SKM-1 (cell line): ENCODE measurements at regions not wholly inside any gene's neighbourhood (a gene's known extent, or its start where the extent isn't known, plus 50 kb on each side); places are given as distances from the start of the nearest gene placed in this dataset.
"Not testable (repeated sequence)": the region's sequence is repeated elsewhere in the genome, so short reads cannot be mapped to it uniquely, and the experiment has no call there.

ENCODE experiments used
- DNase-seq: peaks from one replicate; lab custom pipeline; 2025; ENCODE audit not compliant: unreplicated experiment; lab: John Stamatoyannopoulos, UW

GRCh38 chr10:123309731-123310130 is 155.5 kb downstream of the BUB3 start:
- no peak for DNase-seq

GRCh38 chr10:123316776-123317175 is 162.6 kb downstream of the BUB3 start:
- no peak for DNase-seq

- DNase-seq = no peak
Observed at GRCh38 chr10:123318516-123318915, 164.3 kb downstream of the BUB3 start.

DNA sequence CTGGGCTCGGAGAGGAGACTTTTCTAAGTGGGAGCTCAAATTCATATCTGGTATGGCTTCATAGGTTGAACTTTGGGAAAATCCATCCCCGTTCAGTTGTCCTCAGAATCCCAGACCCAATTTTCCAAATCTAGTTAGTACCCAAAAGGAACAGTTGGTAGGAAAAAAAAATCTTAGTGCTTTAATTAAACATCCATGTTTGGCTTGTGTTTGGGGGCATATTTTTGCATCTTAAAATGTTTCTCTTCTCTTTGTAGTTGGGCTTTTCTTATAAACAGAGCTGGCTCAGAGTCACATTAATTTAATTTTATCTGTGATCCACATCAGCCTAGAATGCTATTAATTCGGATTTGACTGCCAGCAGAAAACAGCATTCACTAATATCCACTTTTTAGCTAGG is 165.9 kb downstream of the BUB3 start:
- no peak for DNase-seq

GRCh38 chr10:123323884-123324283 is 169.7 kb downstream of the BUB3 start:
- no peak for DNase-seq

- no peak for DNase-seq
Observed at GRCh38 chr10:123325663-123326190, 171.5 kb downstream of the BUB3 start.

DNA sequence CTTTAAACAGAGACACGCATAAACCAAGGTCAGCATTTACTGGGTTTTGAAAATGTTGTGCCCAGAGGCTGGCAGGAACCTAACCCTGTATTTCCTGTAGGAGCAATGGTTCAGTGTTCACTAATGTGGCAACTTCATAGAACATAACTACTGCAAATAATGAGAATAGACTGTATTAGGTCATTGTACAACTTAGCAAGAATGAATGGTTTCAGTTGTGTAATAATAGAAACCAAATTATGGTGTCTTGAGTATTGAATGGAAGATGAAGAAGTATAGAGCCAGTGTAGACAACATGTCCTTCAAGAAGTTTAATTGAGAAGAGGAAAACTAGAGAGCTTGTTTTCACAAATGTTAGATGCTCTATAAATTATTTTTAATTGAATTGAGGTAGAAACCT is 172.5 kb downstream of the BUB3 start:
- no peak for DNase-seq

GRCh38 chr10:123327450-123327849 is 173.2 kb downstream of the BUB3 start:
- DNase-seq = no peak

DNA sequence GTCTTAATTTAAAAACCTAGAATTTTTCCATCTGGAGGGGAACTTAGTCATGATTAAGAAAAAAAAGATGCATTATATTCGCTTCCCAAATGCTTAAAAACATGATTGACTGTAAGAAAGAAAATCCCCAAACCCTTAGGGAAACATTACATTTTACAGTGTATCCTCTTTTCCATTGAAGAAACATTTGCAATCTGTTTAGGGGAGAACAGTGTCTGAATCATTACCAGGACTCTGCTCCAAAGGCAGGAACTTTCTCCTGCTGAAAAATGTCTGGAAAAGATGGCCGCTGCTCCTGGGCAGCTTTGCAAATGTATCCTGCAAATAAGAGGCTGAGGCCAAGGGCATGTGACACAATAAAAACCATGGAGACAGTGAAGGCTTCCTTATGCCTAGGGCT is 173.7 kb downstream of the BUB3 start:
- no peak for DNase-seq

DNA sequence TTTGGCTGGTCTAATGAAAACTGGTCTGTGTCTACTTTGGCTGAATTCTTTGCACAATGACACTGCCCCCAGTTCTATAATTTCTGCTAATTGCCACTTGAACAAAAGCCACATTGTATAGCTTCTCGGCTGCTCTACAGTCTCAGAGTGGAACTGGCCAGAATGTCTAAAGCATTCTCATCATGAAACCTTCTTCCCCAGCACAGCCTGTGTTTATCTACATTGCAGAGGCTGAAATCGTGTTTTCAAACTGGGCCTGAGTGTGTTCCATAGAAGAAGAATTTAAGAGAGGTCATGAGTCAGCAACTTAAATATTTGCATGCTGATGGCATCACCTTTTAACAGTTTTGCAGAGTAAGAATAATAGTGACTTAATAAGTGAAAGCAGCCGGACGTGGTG is 177.2 kb downstream of the BUB3 start:
- no peak for DNase-seq

GRCh38 chr10:123346581-123346980 is 192.4 kb downstream of the BUB3 start:
- no peak for DNase-seq

- no peak for DNase-seq
Observed at GRCh38 chr10:123348691-123349572, 194.7 kb downstream of the BUB3 start.

- DNase-seq = no peak
Observed at GRCh38 chr10:123351715-123352114, 197.5 kb downstream of the BUB3 start.

- DNase-seq = no peak
Observed at GRCh38 chr10:123354521-123354920, 200.3 kb downstream of the BUB3 start.

DNA sequence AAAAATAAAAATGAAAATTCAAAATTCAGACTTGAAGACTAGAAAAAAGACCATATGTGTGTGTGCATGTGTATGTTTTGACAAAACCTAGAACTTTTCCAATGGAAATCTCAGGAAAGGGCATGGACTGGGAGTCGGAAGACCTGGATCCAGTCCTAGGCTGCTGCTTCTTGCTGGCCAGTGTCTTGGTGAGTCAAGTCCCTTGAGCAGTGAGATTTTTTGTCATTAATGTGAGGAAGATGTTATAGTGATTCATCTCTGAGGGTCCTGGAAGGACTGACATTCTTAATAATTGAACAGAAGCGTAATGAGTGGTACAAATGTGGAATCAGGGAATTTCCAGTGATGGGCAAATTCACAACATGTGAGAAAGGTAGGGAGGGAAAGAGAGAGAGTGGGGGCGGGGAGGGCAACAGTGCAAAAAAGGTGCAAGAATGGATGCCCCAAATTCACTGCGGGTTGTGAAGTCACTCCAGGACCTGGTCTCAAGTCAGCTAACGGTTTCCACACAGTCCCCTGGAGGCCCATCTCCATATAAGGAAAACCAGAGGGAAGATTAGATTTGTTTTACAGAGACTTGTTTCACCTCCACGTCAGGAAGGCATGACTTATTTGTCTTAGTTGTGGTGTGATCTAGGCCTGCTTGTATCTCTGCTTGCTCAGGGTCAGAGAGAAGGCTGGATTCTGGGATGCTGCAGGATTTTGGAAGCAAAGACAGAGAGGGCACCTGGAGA is 201.7 kb downstream of the BUB3 start:
- DNase-seq = no peak

DNA sequence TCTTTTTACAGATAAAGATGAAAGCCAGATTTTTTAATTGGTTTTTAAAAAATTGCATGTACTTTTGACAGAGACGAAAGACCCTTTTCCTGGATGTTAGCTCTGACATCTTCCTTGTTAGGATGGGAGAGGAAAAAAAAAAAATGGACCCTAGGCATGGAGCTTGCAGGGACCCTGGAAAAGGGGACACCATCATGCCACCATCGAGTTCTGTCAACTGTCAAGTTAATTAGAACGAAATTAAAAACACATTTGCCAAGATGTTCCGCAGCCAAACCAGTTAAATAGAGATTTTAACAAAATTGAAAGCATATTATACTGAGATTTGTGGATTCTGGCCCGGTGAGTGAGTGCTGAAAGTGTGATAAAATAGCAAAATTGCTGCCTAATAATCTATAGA is 202.6 kb downstream of the BUB3 start:
- no peak for DNase-seq

DNA sequence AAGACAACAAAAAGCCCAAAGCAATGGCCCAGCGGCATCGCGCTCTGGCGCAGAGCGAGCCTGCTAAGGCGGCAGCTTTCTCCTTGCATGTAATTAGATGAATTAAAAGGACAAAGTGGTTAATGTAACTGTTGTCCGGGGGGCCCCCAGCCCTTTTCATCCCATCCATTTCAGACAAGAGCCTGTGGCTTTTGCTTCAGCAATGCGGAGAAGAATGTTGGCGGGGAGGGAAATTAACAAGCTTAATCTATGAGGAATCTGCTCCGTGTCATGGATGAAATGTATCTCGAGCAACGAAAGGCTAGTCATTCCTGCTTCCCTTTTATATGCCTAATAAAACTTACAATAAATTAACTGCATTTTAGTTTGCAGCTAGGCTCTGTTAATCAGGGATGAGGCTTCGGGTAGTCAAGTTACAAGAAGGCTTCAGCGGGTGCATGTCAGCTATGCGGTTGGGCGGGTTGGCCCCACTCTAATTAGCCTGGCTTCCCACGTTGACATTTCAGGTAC is 203.3 kb downstream of the BUB3 start:
- no peak for DNase-seq

DNA sequence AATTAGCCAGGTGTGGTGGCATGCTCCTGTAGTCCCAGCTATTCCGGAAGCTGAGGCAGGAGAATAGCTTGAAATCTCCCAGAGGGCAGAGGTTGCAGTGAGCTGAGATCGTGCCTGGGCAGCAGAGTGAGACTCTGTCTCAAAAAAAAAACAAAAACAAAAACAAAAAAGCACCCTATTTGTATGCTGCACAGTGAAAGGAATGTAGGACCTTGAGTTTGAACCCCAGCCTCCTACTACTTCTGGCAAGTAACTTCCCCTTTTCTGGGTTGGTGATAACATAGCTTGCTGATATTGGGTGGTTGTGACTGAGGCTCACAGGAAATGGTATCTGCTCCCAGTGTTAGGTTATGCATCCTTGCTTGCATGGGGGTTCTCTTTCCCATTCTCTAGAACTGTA is 205.3 kb downstream of the BUB3 start:
- DNase-seq = no peak

GRCh38 chr10:123361832-123362231 is 207.6 kb downstream of the BUB3 start:
- DNase-seq = no peak

GRCh38 chr10:123367195-123367594 is 213.0 kb downstream of the BUB3 start:
- no peak for DNase-seq

- not testable (repeated sequence) for DNase-seq
Observed at GRCh38 chr10:123371626-123372025, 217.4 kb downstream of the BUB3 start.

GRCh38 chr10:123373591-123373990 is 219.4 kb downstream of the BUB3 start:
- DNase-seq = no peak
